Spleen (tissue), 7 donors: ENCODE measurements at regions not wholly inside any gene's neighbourhood (a gene's known extent, or its start where the extent isn't known, plus 50 kb on each side); places are given as distances from the start of the nearest gene placed in this dataset.
"Not testable (repeated sequence)": the region's sequence is repeated elsewhere in the genome, so short reads cannot be mapped to it uniquely, and the experiment has no call there.

Experiments
- POLR2A ChIP-seq, 3 donors: fragments of 450-650 bp; IDR thresholded peaks; one replicate each; pipeline ENCODE4 v1.5.1; 2017; ENCODE audit warnings: antibody characterized with exemption in 3 of 3, mild to moderate bottlenecking in 1 of 3
- POLR2AphosphoS5 ChIP-seq, 3 donors: sonication (generic); formaldehyde crosslinking; IDR thresholded peaks; one replicate each; pipeline ENCODE4 v1.5.1; 2017; ENCODE audit warnings: antibody characterized with exemption in 3 of 3
- TF ChIP-seq, protein P1 (sequence below), 11 experiments: fragments of 200-600 bp in 7 of 11; fragments of 450-650 bp in 4 of 11; sonication (generic) in 4 of 11; IDR thresholded peaks in 8 of 11; conservative IDR thresholded peaks in 3 of 11; 1 replicate in 7 of 11; 2 replicates in 4 of 11; pipeline versions ENCODE4 v1.4.0 to v1.8.0; 2016 to 2021; ENCODE audit warnings: antibody characterized with exemption in 11 of 11, inconsistent platforms in 4 of 11, mild to moderate bottlenecking in 1 of 11
- donor health status: DM: no; HTN: no; CAD: no; lungs with moderate emphysema.
- donor health status: DM: no; HTN: no; CAD: no.
- donor health status: DM: no; HTN: no; CAD: no.

DNA sequence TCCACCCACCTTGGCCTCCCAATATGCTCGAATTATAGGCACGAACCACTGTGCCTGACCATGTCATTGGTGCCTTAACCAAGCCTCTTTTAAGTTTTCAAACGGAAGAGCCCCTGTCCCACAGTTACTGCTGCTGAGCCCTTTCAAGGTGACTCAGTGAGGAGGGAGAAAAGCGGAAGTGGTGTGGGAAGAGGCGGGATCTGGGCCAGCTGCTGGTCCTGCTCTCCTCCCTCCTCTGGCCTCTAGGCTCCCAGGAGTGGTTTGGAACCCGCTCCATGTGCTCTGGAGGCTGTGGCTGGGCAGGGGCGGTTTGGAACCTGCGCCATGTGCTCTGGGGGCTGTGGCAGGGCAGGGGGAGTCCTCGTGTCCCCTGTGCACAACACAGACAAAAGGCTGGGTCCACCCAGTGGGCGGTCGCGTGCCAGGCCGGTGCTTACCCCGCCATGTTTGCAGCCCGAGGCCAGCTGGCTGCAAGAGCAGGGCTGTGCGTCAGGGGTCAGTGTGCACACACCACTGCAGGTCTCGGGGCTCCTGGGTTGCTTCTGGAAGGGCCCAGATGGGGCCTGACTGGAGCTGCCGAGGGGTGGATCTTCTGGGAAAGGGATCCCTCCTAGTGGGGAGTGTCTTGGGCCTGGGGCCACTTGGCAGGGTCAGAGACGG, 113.4 kb upstream of the ALDH3B2 start:
- TF ChIP-seq, protein P1, sequence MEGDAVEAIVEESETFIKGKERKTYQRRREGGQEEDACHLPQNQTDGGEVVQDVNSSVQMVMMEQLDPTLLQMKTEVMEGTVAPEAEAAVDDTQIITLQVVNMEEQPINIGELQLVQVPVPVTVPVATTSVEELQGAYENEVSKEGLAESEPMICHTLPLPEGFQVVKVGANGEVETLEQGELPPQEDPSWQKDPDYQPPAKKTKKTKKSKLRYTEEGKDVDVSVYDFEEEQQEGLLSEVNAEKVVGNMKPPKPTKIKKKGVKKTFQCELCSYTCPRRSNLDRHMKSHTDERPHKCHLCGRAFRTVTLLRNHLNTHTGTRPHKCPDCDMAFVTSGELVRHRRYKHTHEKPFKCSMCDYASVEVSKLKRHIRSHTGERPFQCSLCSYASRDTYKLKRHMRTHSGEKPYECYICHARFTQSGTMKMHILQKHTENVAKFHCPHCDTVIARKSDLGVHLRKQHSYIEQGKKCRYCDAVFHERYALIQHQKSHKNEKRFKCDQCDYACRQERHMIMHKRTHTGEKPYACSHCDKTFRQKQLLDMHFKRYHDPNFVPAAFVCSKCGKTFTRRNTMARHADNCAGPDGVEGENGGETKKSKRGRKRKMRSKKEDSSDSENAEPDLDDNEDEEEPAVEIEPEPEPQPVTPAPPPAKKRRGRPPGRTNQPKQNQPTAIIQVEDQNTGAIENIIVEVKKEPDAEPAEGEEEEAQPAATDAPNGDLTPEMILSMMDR (IDR thresholded peaks at IDR 0.05 in 8 of 11, conservative IDR thresholded peaks at IDR 0.05 in 3 of 11), result not testable (repeated sequence)
- TF ChIP-seq POLR2A, POLR2AphosphoS5 (IDR thresholded peaks at IDR 0.05): not testable (repeated sequence)
